NT2/D1 (cell line): ENCODE measurements at regions not wholly inside any gene's neighbourhood (a gene's known extent, or its start where the extent isn't known, plus 50 kb on each side); places are given as distances from the start of the nearest gene placed in this dataset.

Source experiments
- SUZ12 ChIP-seq: IDR thresholded peaks from 2 replicates; pipeline ENCODE4 v1.6.1; 2011; ENCODE audit not compliant: insufficient read length, insufficient read depth; ENCODE audit errors: extremely low read depth
- ZNF274 ChIP-seq: IDR thresholded peaks from 2 replicates; pipeline ENCODE4 v1.6.1; 2011; ENCODE audit warnings: mild to moderate bottlenecking, low read depth, low read length

DNA sequence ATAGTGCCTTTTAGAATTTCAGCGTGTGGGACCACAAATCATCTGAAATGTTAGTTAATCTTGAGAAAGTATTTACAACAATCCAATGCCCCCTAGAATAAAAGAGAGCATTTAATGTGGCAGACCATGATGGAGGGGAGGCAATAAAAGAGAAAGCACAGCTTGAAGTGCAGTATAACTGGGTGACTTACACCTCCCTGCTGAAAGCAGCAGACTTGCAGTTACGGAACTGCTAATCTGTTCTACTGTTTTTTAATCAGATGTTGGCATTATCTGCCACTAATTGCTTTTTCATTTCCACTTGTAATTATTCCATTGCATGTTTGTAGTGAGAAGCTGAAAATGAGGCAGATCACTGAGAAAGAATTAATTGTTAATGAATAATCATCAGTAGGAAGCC is 130.5 kb upstream of the ITGA4 start:
- no peak for TF ChIP-seq SUZ12
- no peak for TF ChIP-seq ZNF274
